ENCODE measurements at regions not wholly inside any gene's neighbourhood (a gene's known extent, or its start where the extent isn't known, plus 50 kb on each side); places are given as distances from the start of the nearest gene placed in this dataset.

- H3K27ac ChIP-seq (ENCODE audit: low read depth in 1 of 3, low read length in 2 of 3): no peak overlapping the region
- no peak for FAIRE-seq
- H3K36me3 ChIP-seq (ENCODE audit: control insufficient read depth in 3 of 3, insufficient read depth in 2 of 3, low read depth in 1 of 3, low read length in 3 of 3): no peaks in the 10 kb centered on the region
- no peaks in the 10 kb centered on the region for H3K4me1 ChIP-seq (ENCODE audit: control insufficient read depth in 3 of 3, insufficient read depth in 2 of 3, low read depth in 1 of 3, low read length in 2 of 3)
- WGBS, 3 donors: 78 to 86% (median 82%) methylated on average over 4 of the region's 4 CpGs
- no peak overlapping the region for H3K4me3 ChIP-seq (ENCODE audit: low read depth in 1 of 3, low read length in 3 of 3)
- H3K27me3 ChIP-seq (ENCODE audit: control insufficient read depth in 3 of 3, insufficient read depth in 3 of 3, low read length in 3 of 3): no peaks in the 10 kb centered on the region
- peaks cover 0 to 9% of the 10 kb centered on the region in 2 donors for H3K9me3 ChIP-seq (ENCODE audit: control insufficient read depth in 2 of 2, insufficient read depth in 1 of 2, low read depth in 1 of 2, low read length in 1 of 2)
- DNase-seq: no peak
Observed at GRCh38 chr13:81697826-81698225, 1356.9 kb upstream of the SPRY2 start.

GRCh38 chr13:81686877-81687276 is 1346.0 kb upstream of the SPRY2 start:
- no peaks in the 10 kb centered on the region for H3K36me3 ChIP-seq (ENCODE audit: control insufficient read depth in 3 of 3, insufficient read depth in 2 of 3, low read depth in 1 of 3, low read length in 3 of 3)
- DNase-seq (no peak), FAIRE-seq (no peak)
- no peak overlapping the region for H3K4me3 ChIP-seq (ENCODE audit: low read depth in 1 of 3, low read length in 3 of 3)
- WGBS, 3 donors: 41 to 49% (median 42%) methylated on average over 2 of the region's 2 CpGs
- no peaks in the 10 kb centered on the region for H3K27me3 ChIP-seq (ENCODE audit: control insufficient read depth in 3 of 3, insufficient read depth in 3 of 3, low read length in 3 of 3)
- no peaks in the 10 kb centered on the region for H3K9me3 ChIP-seq (ENCODE audit: control insufficient read depth in 2 of 2, insufficient read depth in 1 of 2, low read depth in 1 of 2, low read length in 1 of 2)
- H3K27ac ChIP-seq (ENCODE audit: low read depth in 1 of 3, low read length in 2 of 3): no peak overlapping the region
- no peaks in the 10 kb centered on the region for H3K4me1 ChIP-seq (ENCODE audit: control insufficient read depth in 3 of 3, insufficient read depth in 2 of 3, low read depth in 1 of 3, low read length in 2 of 3)

- FAIRE-seq: no peak
- H3K4me3 ChIP-seq (ENCODE audit: low read depth in 1 of 3, low read length in 3 of 3): no peak overlapping the region
Observed at GRCh38 chr13:81683521-81683920, 1342.6 kb upstream of the SPRY2 start.

GRCh38 chr13:81682081-81682630 is 1341.2 kb upstream of the SPRY2 start:
- Histone ChIP-seq H3K9me3 (ENCODE audit: control insufficient read depth in 2 of 2, insufficient read depth in 1 of 2, low read depth in 1 of 2, low read length in 1 of 2) (peaks cover 0 to 6% of the 10 kb centered on the region in 2 donors), H3K27ac (ENCODE audit: low read depth in 1 of 3, low read length in 2 of 3) (no peak overlapping the region), H3K4me3 (ENCODE audit: low read depth in 1 of 3, low read length in 3 of 3) (no peak overlapping the region), H3K4me1 (ENCODE audit: control insufficient read depth in 3 of 3, insufficient read depth in 2 of 3, low read depth in 1 of 3, low read length in 2 of 3) (no peaks in the 10 kb centered on the region), H3K36me3 (ENCODE audit: control insufficient read depth in 3 of 3, insufficient read depth in 2 of 3, low read depth in 1 of 3, low read length in 3 of 3) (no peaks in the 10 kb centered on the region), H3K27me3 (ENCODE audit: control insufficient read depth in 3 of 3, insufficient read depth in 3 of 3, low read length in 3 of 3) (no peaks in the 10 kb centered on the region)
- FAIRE-seq (no peak), DNase-seq (no peak)
- WGBS, 3 donors: 80 to 91% (median 88%) methylated on average over 2 of the region's 2 CpGs

More at GRCh38 chr13:81683521-81683920, 1342.6 kb upstream of the SPRY2 start:
- Histone ChIP-seq H3K9me3 (ENCODE audit: control insufficient read depth in 2 of 2, insufficient read depth in 1 of 2, low read depth in 1 of 2, low read length in 1 of 2) (no peaks in the 10 kb centered on the region), H3K4me1 (ENCODE audit: control insufficient read depth in 3 of 3, insufficient read depth in 2 of 3, low read depth in 1 of 3, low read length in 2 of 3) (no peaks in the 10 kb centered on the region), H3K27ac (ENCODE audit: low read depth in 1 of 3, low read length in 2 of 3) (no peak overlapping the region), H3K36me3 (ENCODE audit: control insufficient read depth in 3 of 3, insufficient read depth in 2 of 3, low read depth in 1 of 3, low read length in 3 of 3) (no peaks in the 10 kb centered on the region), H3K27me3 (ENCODE audit: control insufficient read depth in 3 of 3, insufficient read depth in 3 of 3, low read length in 3 of 3) (no peaks in the 10 kb centered on the region)
- 76 to 82% (median 77%) methylated on average over 4 of the region's 4 CpGs for WGBS, 3 donors
- no peak for DNase-seq

- WGBS, 3 donors: 81 to 82% (median 82%) methylated on average over 2 of the region's 2 CpGs
- H3K4me1 ChIP-seq (ENCODE audit: control insufficient read depth in 3 of 3, insufficient read depth in 2 of 3, low read depth in 1 of 3, low read length in 2 of 3): no peaks in the 10 kb centered on the region
- DNase-seq (no peak), FAIRE-seq (no peak)
- no peak overlapping the region for H3K4me3 ChIP-seq (ENCODE audit: low read depth in 1 of 3, low read length in 3 of 3)
- peaks cover 0 to 6% of the 10 kb centered on the region in 2 donors for H3K9me3 ChIP-seq (ENCODE audit: control insufficient read depth in 2 of 2, insufficient read depth in 1 of 2, low read depth in 1 of 2, low read length in 1 of 2)
- no peaks in the 10 kb centered on the region for H3K27me3 ChIP-seq (ENCODE audit: control insufficient read depth in 3 of 3, insufficient read depth in 3 of 3, low read length in 3 of 3)
- H3K27ac ChIP-seq (ENCODE audit: low read depth in 1 of 3, low read length in 2 of 3): no peak overlapping the region
- no peaks in the 10 kb centered on the region for H3K36me3 ChIP-seq (ENCODE audit: control insufficient read depth in 3 of 3, insufficient read depth in 2 of 3, low read depth in 1 of 3, low read length in 3 of 3)
Observed at GRCh38 chr13:81677857-81678256, 1336.9 kb upstream of the SPRY2 start.

- peaks cover 0 to 6% of the 10 kb centered on the region in 2 donors for H3K9me3 ChIP-seq (ENCODE audit: control insufficient read depth in 2 of 2, insufficient read depth in 1 of 2, low read depth in 1 of 2, low read length in 1 of 2)
- H3K27ac ChIP-seq (ENCODE audit: low read depth in 1 of 3, low read length in 2 of 3): no peak overlapping the region
- H3K27me3 ChIP-seq (ENCODE audit: control insufficient read depth in 3 of 3, insufficient read depth in 3 of 3, low read length in 3 of 3): no peaks in the 10 kb centered on the region
- DNase-seq: no peak
- H3K4me1 ChIP-seq (ENCODE audit: control insufficient read depth in 3 of 3, insufficient read depth in 2 of 3, low read depth in 1 of 3, low read length in 2 of 3): no peaks in the 10 kb centered on the region
- no peaks in the 10 kb centered on the region for H3K36me3 ChIP-seq (ENCODE audit: control insufficient read depth in 3 of 3, insufficient read depth in 2 of 3, low read depth in 1 of 3, low read length in 3 of 3)
- no peak overlapping the region for H3K4me3 ChIP-seq (ENCODE audit: low read depth in 1 of 3, low read length in 3 of 3)
- 87 to 89% (median 88%) methylated on average over 11 of the region's 11 CpGs for WGBS, 3 donors
- FAIRE-seq: no peak
Observed at GRCh38 chr13:81676008-81676407, 1335.1 kb upstream of the SPRY2 start.

GRCh38 chr13:81671064-81671463 is 1330.1 kb upstream of the SPRY2 start:
- H3K27me3 ChIP-seq (ENCODE audit: control insufficient read depth in 3 of 3, insufficient read depth in 3 of 3, low read length in 3 of 3): no peaks in the 10 kb centered on the region
- WGBS, 3 donors: 77 to 95% (median 92%) methylated on average over 3 of the region's 3 CpGs
- H3K36me3 ChIP-seq (ENCODE audit: control insufficient read depth in 3 of 3, insufficient read depth in 2 of 3, low read depth in 1 of 3, low read length in 3 of 3): no peaks in the 10 kb centered on the region
- no peaks in the 10 kb centered on the region for H3K9me3 ChIP-seq (ENCODE audit: control insufficient read depth in 2 of 2, insufficient read depth in 1 of 2, low read depth in 1 of 2, low read length in 1 of 2)
- H3K4me1 ChIP-seq (ENCODE audit: control insufficient read depth in 3 of 3, insufficient read depth in 2 of 3, low read depth in 1 of 3, low read length in 2 of 3): no peaks in the 10 kb centered on the region
- no peak overlapping the region for H3K4me3 ChIP-seq (ENCODE audit: low read depth in 1 of 3, low read length in 3 of 3)
- FAIRE-seq: no peak
- H3K27ac ChIP-seq (ENCODE audit: low read depth in 1 of 3, low read length in 2 of 3): no peak overlapping the region
- no peak for DNase-seq

- no peak overlapping the region for H3K4me3 ChIP-seq (ENCODE audit: low read depth in 1 of 3, low read length in 3 of 3)
- H3K4me1 ChIP-seq (ENCODE audit: control insufficient read depth in 3 of 3, insufficient read depth in 2 of 3, low read depth in 1 of 3, low read length in 2 of 3): no peaks in the 10 kb centered on the region
- 52 to 66% (median 56%) methylated on average over 2 of the region's 2 CpGs for WGBS, 3 donors
- no peaks in the 10 kb centered on the region for H3K36me3 ChIP-seq (ENCODE audit: control insufficient read depth in 3 of 3, insufficient read depth in 2 of 3, low read depth in 1 of 3, low read length in 3 of 3)
- DNase-seq (no peak), FAIRE-seq (no peak)
- no peak overlapping the region for H3K27ac ChIP-seq (ENCODE audit: low read depth in 1 of 3, low read length in 2 of 3)
- H3K27me3 ChIP-seq (ENCODE audit: control insufficient read depth in 3 of 3, insufficient read depth in 3 of 3, low read length in 3 of 3): no peaks in the 10 kb centered on the region
- H3K9me3 ChIP-seq (ENCODE audit: control insufficient read depth in 2 of 2, insufficient read depth in 1 of 2, low read depth in 1 of 2, low read length in 1 of 2): no peaks in the 10 kb centered on the region
Observed at GRCh38 chr13:81670048-81670447, 1329.1 kb upstream of the SPRY2 start.

GRCh38 chr13:81664872-81665271 is 1323.9 kb upstream of the SPRY2 start:
- 95 to 96% (median 96%) methylated on average over 2 of the region's 2 CpGs for WGBS, 3 donors
- no peaks in the 10 kb centered on the region for H3K4me1 ChIP-seq (ENCODE audit: control insufficient read depth in 3 of 3, insufficient read depth in 2 of 3, low read depth in 1 of 3, low read length in 2 of 3)
- H3K9me3 ChIP-seq (ENCODE audit: control insufficient read depth in 2 of 2, insufficient read depth in 1 of 2, low read depth in 1 of 2, low read length in 1 of 2): no peaks in the 10 kb centered on the region
- no peak overlapping the region for H3K4me3 ChIP-seq (ENCODE audit: low read depth in 1 of 3, low read length in 3 of 3)
- H3K27me3 ChIP-seq (ENCODE audit: control insufficient read depth in 3 of 3, insufficient read depth in 3 of 3, low read length in 3 of 3): no peaks in the 10 kb centered on the region
- DNase-seq: no peak
- H3K27ac ChIP-seq (ENCODE audit: low read depth in 1 of 3, low read length in 2 of 3): no peak overlapping the region
- FAIRE-seq: no peak
- H3K36me3 ChIP-seq (ENCODE audit: control insufficient read depth in 3 of 3, insufficient read depth in 2 of 3, low read depth in 1 of 3, low read length in 3 of 3): no peaks in the 10 kb centered on the region

All from small intestine (tissue), 7 donors.